ENCODE measurements at regions not wholly inside any gene's neighbourhood (a gene's known extent, or its start where the extent isn't known, plus 50 kb on each side); places are given as distances from the start of the nearest gene placed in this dataset.

DNA sequence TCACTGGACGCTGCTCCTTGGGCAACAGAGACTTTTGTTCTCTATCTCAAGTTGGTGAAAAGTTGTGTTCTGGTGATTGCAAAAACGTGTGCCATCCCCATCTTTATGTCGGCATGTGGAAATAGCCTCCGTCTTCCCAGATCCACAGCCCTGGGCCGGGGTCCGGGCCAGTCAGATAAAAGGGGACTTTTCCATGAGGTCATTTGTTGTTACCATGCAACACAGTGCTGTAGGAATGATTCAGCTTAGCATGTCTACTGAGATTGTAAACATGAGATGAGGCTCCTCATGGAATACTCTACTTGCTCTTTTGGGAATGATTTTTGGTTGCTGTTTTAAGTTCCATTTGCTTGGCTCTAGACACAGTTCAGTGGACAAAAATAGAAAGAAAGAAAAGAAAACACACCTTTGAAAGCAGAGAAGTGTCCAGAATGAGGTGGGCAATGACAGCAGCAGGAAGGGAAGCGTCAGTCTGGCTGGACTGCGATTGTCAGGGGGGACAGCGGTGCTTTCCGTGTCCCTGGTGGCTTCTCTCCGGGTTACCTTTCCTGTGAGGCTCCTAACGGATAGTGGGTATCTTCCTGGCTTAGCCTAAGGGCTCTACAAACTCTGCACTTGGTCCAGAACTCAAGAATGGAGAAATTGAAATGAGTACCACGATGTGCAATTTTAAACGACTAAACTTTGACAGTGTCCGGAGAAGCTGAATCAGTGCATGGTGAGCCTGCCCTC is 91.6 kb downstream of the TEX29 start:
- Mint-ChIP-seq H3K4me3 (ENCODE audit: unreplicated experiment) (no peak overlapping the region), H3K4me1 (ENCODE audit: unreplicated experiment) (peaks cover under 1% of the 10 kb centered on the region), H3K27ac (ENCODE audit: unreplicated experiment) (no peak overlapping the region), H3K9me3 (ENCODE audit: unreplicated experiment) (no peaks in the 10 kb centered on the region), H3K27me3 (ENCODE audit: unreplicated experiment) (peaks cover 3% of the 10 kb centered on the region), H3K36me3 (ENCODE audit: low read depth, unreplicated experiment) (no peaks in the 10 kb centered on the region)
- DNase-seq (ENCODE audit: low spot score): no peak
- TF ChIP-seq, protein P1, sequence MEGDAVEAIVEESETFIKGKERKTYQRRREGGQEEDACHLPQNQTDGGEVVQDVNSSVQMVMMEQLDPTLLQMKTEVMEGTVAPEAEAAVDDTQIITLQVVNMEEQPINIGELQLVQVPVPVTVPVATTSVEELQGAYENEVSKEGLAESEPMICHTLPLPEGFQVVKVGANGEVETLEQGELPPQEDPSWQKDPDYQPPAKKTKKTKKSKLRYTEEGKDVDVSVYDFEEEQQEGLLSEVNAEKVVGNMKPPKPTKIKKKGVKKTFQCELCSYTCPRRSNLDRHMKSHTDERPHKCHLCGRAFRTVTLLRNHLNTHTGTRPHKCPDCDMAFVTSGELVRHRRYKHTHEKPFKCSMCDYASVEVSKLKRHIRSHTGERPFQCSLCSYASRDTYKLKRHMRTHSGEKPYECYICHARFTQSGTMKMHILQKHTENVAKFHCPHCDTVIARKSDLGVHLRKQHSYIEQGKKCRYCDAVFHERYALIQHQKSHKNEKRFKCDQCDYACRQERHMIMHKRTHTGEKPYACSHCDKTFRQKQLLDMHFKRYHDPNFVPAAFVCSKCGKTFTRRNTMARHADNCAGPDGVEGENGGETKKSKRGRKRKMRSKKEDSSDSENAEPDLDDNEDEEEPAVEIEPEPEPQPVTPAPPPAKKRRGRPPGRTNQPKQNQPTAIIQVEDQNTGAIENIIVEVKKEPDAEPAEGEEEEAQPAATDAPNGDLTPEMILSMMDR (IDR thresholded peaks at IDR 0.05; ENCODE audit: unreplicated experiment): no peak

- Mint-ChIP-seq H3K9me3 (ENCODE audit: unreplicated experiment) (no peaks in the 10 kb centered on the region), H3K36me3 (ENCODE audit: low read depth, unreplicated experiment) (no peaks in the 10 kb centered on the region), H3K4me1 (ENCODE audit: unreplicated experiment) (no peaks in the 10 kb centered on the region), H3K4me3 (ENCODE audit: unreplicated experiment) (no peak overlapping the region), H3K27ac (ENCODE audit: unreplicated experiment) (no peak overlapping the region), H3K27me3 (ENCODE audit: unreplicated experiment) (peaks cover 3% of the 10 kb centered on the region)
- TF ChIP-seq, protein P1 (IDR thresholded peaks at IDR 0.05; ENCODE audit: unreplicated experiment): no peak
- DNase-seq (ENCODE audit: low spot score): no peak
Observed at GRCh38 chr13:111413407-111414187, 93.2 kb downstream of the TEX29 start.

- Mint-ChIP-seq H3K9me3 (ENCODE audit: unreplicated experiment) (no peaks in the 10 kb centered on the region), H3K4me1 (ENCODE audit: unreplicated experiment) (no peaks in the 10 kb centered on the region), H3K4me3 (ENCODE audit: unreplicated experiment) (no peak overlapping the region), H3K27me3 (ENCODE audit: unreplicated experiment) (peaks cover 3% of the 10 kb centered on the region), H3K36me3 (ENCODE audit: low read depth, unreplicated experiment) (no peaks in the 10 kb centered on the region), H3K27ac (ENCODE audit: unreplicated experiment) (no peak overlapping the region)
- TF ChIP-seq, protein P1 (IDR thresholded peaks at IDR 0.05; ENCODE audit: unreplicated experiment): no peak
- no peak for DNase-seq (ENCODE audit: low spot score)
Observed at GRCh38 chr13:111414341-111414740, 93.9 kb downstream of the TEX29 start.

DNA sequence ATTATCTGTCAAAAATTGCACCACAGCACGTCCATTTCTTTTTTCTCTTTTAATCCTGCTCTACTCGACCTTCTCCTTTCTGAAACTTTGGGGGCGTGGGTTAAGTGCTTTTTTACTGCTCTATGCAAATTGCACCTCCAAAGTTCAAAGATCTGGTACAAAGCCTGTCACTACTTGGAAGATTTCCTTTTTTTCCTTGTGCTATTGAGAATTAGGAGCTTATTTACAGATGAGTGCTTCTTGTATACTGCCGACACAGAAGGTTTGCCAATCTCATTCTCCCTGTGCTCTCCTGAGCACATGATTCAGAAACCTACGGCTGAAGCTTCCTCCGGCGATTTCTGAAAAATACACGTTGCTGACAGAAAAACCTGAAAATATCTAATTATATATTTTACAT is 94.8 kb downstream of the TEX29 start:
- no peaks in the 10 kb centered on the region for H3K4me1 Mint-ChIP-seq (ENCODE audit: unreplicated experiment)

More for the DNA sequence above, 94.8 kb downstream of the TEX29 start:
- no peak for DNase-seq (ENCODE audit: low spot score)
- TF ChIP-seq, protein P1 (IDR thresholded peaks at IDR 0.05; ENCODE audit: unreplicated experiment): no peak
- Mint-ChIP-seq H3K9me3 (ENCODE audit: unreplicated experiment) (no peaks in the 10 kb centered on the region), H3K4me3 (ENCODE audit: unreplicated experiment) (no peak overlapping the region), H3K27ac (ENCODE audit: unreplicated experiment) (no peak overlapping the region), H3K36me3 (ENCODE audit: low read depth, unreplicated experiment) (no peaks in the 10 kb centered on the region), H3K27me3 (ENCODE audit: unreplicated experiment) (peaks cover 3% of the 10 kb centered on the region)
